ENCODE measurements at regions not wholly inside any gene's neighbourhood (a gene's known extent, or its start where the extent isn't known, plus 50 kb on each side); places are given as distances from the start of the nearest gene placed in this dataset.

DNA sequence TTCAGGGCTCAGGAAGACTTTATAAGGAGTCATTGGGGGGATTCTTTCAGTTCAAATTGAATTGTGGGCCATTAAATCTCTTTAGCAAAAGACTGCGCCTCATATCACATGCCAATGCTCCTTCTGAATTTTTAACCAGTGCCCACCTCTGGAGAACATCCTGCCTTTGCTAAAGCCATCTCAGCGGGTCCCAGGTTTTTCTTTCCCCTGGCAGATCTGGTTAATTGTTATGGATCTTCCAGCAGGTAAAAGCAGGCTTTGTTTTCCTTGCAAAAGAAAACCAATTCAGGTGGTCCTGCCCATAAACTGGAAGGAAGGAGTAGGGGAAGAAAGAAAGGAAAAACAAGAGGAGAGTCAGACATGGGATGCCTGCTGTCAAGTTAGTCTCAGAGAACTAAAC lies 298.2 kb downstream of the LRFN2 start:
- TF ChIP-seq, protein P1, sequence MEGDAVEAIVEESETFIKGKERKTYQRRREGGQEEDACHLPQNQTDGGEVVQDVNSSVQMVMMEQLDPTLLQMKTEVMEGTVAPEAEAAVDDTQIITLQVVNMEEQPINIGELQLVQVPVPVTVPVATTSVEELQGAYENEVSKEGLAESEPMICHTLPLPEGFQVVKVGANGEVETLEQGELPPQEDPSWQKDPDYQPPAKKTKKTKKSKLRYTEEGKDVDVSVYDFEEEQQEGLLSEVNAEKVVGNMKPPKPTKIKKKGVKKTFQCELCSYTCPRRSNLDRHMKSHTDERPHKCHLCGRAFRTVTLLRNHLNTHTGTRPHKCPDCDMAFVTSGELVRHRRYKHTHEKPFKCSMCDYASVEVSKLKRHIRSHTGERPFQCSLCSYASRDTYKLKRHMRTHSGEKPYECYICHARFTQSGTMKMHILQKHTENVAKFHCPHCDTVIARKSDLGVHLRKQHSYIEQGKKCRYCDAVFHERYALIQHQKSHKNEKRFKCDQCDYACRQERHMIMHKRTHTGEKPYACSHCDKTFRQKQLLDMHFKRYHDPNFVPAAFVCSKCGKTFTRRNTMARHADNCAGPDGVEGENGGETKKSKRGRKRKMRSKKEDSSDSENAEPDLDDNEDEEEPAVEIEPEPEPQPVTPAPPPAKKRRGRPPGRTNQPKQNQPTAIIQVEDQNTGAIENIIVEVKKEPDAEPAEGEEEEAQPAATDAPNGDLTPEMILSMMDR (IDR thresholded peaks at IDR 0.05 in 8 of 11, conservative IDR thresholded peaks at IDR 0.05 in 3 of 11) = no peak
- no peak for TF ChIP-seq POLR2A (IDR thresholded peaks at IDR 0.05)
